Islet precursor cell (in vitro differentiated cells): ENCODE measurements at regions not wholly inside any gene's neighbourhood (a gene's known extent, or its start where the extent isn't known, plus 50 kb on each side); places are given as distances from the start of the nearest gene placed in this dataset.
A peak's percentile ranks its signal among the peaks of the same experiment; 100 is the strongest.

Experiments
- DNase-seq: peaks from one replicate; pipeline ENCODE4 v3.0.0-alpha.2; 2018

DNA sequence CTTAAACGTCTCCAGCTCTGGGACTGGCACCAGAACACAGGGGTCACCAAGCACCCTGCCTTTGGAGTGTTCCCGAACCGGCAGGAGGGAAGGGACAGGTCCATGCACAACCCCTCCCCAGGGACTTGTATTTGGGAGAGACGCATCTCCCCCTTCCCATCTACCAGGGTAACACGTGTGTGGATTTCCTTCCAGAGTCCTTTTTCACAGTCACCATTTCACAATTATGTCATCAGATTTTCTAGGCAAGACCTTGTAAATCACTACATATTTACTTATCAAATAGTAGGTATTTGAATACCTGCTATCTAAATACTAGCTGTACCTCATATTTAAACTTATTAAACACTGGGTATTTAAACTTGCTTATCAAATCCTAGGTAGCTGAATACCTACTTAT is 57.4 kb upstream of the AJAP1 start:
- peak; percentile 43 for DNase-seq

DNA sequence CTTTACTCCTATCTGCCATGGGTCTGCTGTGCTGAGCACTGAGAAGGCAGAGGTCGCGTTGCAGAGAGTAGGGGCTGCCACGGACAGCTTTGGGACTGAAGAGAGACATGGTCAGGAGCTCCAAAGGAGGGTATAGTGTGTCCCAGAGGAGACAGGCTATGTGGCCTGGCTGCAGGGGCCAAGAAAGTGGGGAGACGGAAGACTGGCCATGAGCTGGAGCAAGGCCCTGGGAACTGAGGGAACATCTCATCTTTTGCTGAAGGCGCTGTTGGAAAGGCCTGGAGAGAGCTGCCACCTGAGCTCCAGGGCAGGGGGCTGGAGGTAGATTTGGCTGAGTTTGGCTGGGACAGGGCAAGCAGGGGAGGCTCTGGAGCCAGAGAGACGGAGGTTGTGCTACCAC is 55.8 kb upstream of the AJAP1 start:
- DNase-seq: peak; percentile 38

DNA sequence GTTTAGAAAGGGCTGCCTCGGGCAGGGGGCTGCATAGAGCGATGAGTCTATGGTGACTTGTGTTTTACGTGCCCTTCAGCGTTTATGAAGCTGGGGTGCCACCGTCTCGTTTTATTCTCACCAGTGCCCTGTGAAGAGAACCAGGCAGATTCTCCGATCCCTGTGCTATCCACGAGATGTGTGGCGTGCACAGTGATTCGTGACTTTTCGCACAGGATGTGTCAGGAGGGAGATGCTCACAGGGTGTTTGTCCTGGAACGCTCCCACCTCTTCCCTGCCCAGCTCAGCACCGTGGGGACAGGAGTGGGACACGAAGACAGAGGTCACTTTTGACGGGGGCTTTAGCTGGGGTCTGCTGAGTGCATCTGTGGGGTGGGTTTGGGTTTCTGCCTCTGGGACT is 54.9 kb upstream of the AJAP1 start:
- peak; percentile 49 for DNase-seq

DNA sequence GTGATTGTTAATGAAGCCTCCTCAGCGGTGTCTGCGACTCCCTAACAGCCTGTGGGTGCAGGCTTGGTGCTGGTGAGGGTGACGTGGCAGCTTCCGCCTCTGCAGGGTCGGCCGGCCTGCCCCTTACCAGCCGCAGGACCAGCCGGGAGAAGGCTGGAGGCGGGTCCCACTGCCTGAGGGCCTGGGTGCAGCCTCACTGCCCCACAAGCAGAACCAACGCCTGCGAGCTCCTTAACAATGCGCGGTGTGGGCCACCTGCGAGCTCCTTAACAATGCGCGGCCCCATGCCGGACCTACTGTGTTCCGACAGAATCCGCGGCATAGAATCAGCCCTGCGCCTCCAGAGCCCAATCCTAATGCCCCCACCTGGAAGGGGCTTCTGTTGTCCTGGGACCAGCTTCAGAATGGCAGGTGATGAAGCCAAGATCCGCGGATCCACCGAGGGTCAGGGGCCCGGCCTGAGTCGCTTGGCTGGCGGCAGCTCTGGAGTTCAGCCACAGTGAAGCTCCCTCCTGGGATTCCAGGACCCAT is 54.4 kb upstream of the AJAP1 start:
- peak; percentile 46 for DNase-seq

DNA sequence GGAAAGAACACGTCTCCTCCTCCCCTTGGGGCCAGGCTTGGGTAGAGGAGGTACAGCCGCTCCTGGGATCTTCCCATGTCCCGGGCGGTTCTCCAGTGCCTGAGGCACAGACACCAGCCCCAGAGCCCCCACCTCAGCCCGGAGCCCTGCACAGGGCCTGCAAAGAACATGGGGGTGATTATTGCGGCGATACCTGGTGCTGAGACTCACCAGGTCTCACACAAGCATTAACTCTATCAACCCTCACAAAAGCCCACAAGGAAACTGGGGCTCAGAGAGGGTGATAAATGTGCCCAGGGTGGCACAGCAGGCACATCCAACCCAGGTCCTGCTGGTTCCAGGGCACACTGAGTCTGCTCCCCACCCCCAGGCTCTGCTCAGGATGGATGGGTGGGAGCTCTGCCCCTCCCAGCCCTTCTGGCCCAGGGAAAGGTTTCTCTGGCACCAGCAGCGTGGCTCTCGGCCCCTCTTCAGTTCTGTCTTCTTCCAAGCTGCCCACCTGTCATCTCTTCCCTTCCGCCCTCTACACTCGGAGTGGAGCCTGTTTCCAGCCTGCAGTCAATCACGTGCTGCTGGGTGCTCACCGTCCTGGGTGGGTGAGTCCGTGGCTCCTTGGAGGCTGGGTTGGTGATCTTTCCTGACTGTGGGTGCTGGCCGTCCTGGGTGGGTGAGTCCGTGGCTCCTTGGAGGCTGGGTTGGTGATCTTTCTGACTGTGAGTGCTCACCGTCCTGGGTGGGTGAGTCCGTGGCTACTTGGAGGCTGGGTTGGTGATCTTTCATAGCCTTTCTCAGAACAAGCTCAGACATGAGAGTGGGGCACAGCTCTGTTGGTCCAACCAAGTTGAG is 53.6 kb upstream of the AJAP1 start:
- peak; percentile 47 for DNase-seq

DNA sequence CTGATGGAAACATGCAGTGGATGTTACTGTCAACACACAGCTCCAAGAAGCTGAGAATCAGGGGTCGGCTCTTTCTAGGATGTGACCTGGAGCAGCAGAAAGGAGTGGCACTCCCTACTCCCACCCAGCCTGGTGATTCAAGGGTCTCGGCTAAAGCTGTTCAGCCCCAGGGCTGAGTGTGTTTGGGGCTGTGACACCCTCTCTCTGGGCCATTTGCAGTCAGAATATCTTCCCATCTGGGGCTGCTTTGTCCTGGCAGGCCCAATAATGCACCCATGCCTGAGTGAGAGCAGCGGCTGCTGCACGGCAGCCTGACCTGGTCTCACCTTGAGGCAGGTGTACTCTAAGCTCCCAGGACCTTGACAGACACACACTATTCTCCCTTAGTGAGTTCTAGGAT is 52.5 kb upstream of the AJAP1 start:
- peak; percentile 37 for DNase-seq

DNA sequence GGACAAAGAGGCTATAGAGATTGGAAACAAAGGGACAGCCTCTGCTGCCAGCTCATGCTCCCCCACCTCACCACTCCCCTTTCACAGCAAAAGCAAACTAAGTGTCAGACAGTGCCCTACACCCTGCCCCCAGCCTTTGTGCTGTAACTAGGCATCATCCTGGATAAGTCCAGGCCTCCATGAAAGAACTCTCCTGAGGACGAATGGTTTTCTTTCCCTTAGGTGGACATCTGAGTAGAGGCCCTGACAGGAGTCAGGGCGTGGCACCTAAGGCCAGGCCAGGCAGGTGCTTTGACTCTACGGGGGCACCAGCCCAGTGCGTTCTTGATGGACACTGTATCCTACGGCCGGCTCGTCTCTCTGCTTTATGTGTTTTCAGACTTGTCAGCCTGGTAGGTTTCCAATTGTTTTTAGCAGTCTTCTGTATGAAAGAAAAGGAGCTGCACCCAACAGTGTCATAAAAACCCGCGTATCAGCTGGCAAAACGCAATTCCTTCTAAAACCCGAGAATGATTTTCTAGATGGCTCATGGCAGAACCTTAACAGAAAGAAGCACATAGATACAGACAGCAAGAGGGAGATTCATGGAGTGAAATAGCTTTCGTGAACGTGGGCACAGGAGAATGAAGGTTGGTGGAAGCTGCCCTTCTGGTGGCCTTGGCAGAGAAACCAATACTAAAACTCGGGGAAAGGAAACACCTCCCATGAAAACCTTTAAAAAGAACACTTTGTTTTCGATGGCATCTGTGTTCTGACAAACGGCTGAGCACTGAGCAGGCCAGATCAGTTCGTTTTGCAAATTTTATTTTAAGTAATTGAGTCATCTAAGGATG is 51.7 kb upstream of the AJAP1 start:
- peak; percentile 47 for DNase-seq

DNA sequence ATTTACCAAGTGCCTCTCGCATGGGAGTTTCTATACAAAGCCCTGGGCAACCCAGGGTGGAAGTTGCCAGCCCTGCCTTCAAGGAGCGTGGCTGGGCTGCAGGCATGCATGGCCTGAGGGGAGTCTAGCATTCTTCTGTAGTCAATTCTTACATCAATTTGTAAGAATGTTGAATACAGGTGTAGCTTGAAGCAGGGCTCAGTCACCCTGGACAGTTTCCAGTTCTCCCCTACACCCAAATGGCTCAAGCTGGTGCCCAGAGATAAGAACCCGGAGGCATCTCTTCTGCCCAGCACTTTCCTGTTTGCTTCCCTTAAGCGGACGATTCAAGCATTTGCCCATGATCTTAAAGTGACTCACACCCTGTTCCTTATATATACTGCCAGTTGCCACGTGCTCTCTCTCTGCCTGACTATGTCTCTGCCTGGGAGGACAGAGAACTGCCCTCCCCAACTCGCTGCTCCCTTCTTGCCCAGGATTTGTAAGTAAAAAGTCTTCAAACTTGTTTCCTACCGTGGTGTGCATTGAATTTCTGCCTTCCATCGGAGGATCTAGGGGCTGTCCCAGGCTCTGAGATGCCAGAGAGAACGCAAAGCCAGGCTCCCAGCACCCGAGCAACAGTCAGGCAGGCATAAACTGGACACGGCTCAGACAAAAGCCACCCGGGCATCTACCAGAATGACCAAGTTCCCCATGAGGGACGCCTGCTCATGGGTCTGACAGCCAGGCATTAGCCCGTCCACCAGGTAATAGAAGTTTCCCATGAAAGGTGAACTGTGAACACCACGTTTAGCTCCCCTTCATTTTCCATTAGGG is 50.9 kb upstream of the AJAP1 start:
- DNase-seq: peak; percentile 79
